IMR-90 (cell line): ENCODE measurements at regions not wholly inside any gene's neighbourhood (a gene's known extent, or its start where the extent isn't known, plus 50 kb on each side); places are given as distances from the start of the nearest gene placed in this dataset.

ENCODE experiments used
- ATAC-seq: fragments of 200-7000 bp; cut with Tn5 transposase; 2 replicates; pipeline ENCODE4 v1.9.1; 2020; ENCODE audit warnings: low read depth, mild to moderate bottlenecking, moderate library complexity
- BruUV-seq: library from RNA; stranded (reverse); fragments of 400-500 nt; replicated peaks from 2 replicates; lab custom pipeline; 2021; lab: Mats Ljungman, UMichigan
- CTCF ChIA-PET: fragments of 300-600 bp; formaldehyde crosslinking; extraction: SDS; loops from one replicate; lab custom pipeline; 2021; ENCODE audit warnings: antibody characterized with exemption; lab: Yijun Ruan, JAX
- POLR2A ChIA-PET: fragments of 300-600 bp; sonication (Branson Sonifier 250); formaldehyde crosslinking; loops from one replicate; lab custom pipeline; 2022; ENCODE audit warnings: antibody characterized with exemption; ENCODE audit not compliant: unreplicated experiment; lab: Charles Lee
- DNase-seq: peaks from one replicate; pipeline ENCODE4 v3.0.0; 2013
- H2AFZ ChIP-seq: replicated peaks from 2 replicates; pipeline ENCODE3; 2013; ENCODE audit warnings: low read length, mild to moderate bottlenecking; ENCODE audit not compliant: poor library complexity
- H2AK5ac ChIP-seq: 2 replicates; pipeline ENCODE4 v1.6.1; 2013; ENCODE audit warnings: low read depth, low read length, inconsistent platforms
- H2AK9ac ChIP-seq: replicated peaks from 2 replicates; pipeline ENCODE3; 2013; ENCODE audit warnings: mild to moderate bottlenecking, low read depth, low read length, moderate library complexity; ENCODE audit not compliant: poor library complexity
- H2BK120ac ChIP-seq: 2 replicates; pipeline ENCODE4 v1.6.1; 2013; ENCODE audit warnings: low read depth, low read length, inconsistent platforms
- H2BK15ac ChIP-seq: 3 replicates; pipeline ENCODE4 v1.6.1; 2013; ENCODE audit warnings: low read depth, low read length, inconsistent platforms
- H2BK20ac ChIP-seq: 2 replicates; pipeline ENCODE4 v1.6.1; 2013; ENCODE audit warnings: low read depth, mild to moderate bottlenecking, inconsistent platforms, low read length, moderate library complexity
- H2BK5ac ChIP-seq: 2 replicates; pipeline ENCODE4 v1.6.1; 2013; ENCODE audit warnings: mild to moderate bottlenecking, low read depth, low read length, inconsistent platforms; ENCODE audit not compliant: poor library complexity, severe bottlenecking
- H3K14ac ChIP-seq: replicated peaks from 2 replicates; pipeline ENCODE4 v1.6.1; 2013; ENCODE audit warnings: low read depth, low read length, inconsistent platforms
- H3K18ac ChIP-seq: 2 replicates; pipeline ENCODE4 v1.6.1; 2013; ENCODE audit warnings: low read depth, low read length, control low read depth
- H3K23ac ChIP-seq: 2 replicates; pipeline ENCODE4 v1.6.1; 2013; ENCODE audit warnings: low read depth, low read length, inconsistent platforms
- H3K27ac ChIP-seq: 2 replicates; pipeline ENCODE4 v1.5.1; 2013; ENCODE audit warnings: mild to moderate bottlenecking, control low read depth, low read length; ENCODE audit not compliant: insufficient read depth
- H3K27me3 ChIP-seq: 2 replicates; pipeline ENCODE4 v1.6.1; 2013; ENCODE audit warnings: low read length; ENCODE audit not compliant: control insufficient read depth, insufficient read depth
- H3K36me3 ChIP-seq: 2 replicates; pipeline ENCODE4 v1.6.1; 2013; ENCODE audit warnings: low read length, mixed read lengths; ENCODE audit not compliant: control insufficient read depth, insufficient read depth
- H3K4ac ChIP-seq: 2 replicates; pipeline ENCODE4 v1.6.1; 2013; ENCODE audit warnings: low read depth, low read length, inconsistent platforms
- H3K4me1 ChIP-seq: 2 replicates; pipeline ENCODE4 v1.6.1; 2013; ENCODE audit warnings: low read length, mixed read lengths; ENCODE audit not compliant: control insufficient read depth, insufficient read depth
- H3K4me2 ChIP-seq: 2 replicates; pipeline ENCODE4 v1.6.1; 2013; ENCODE audit warnings: low read depth, mild to moderate bottlenecking, control low read depth, low read length, moderate library complexity
- H3K4me3 ChIP-seq: 2 replicates; pipeline ENCODE4 v1.5.1; 2013; ENCODE audit warnings: low read depth, mild to moderate bottlenecking, control low read depth, low read length, moderate library complexity; ENCODE audit not compliant: insufficient read depth
- H3K56ac ChIP-seq: 2 replicates; pipeline ENCODE4 v1.6.1; 2013; ENCODE audit warnings: low read length, inconsistent platforms; ENCODE audit not compliant: insufficient read depth; ENCODE audit errors: extremely low read depth
- H3K79me1 ChIP-seq, 2 experiments: 2 replicates each; pipeline ENCODE4 v1.6.1; 2013; ENCODE audit warnings: low read length in 2 of 2, inconsistent platforms in 1 of 2, low read depth in 1 of 2
- H3K9ac ChIP-seq: 2 replicates; pipeline ENCODE4 v1.6.1; 2013; ENCODE audit warnings: low read depth, low read length, control low read depth
- H3K9me1 ChIP-seq: 2 replicates; pipeline ENCODE4 v1.6.1; 2013; ENCODE audit warnings: low read length, inconsistent platforms; ENCODE audit not compliant: insufficient read depth
- H3K9me3 ChIP-seq: 2 replicates; pipeline ENCODE4 v1.6.1; 2013; ENCODE audit warnings: low read length; ENCODE audit not compliant: control insufficient read depth, insufficient read depth
- H4K20me1 ChIP-seq: 2 replicates; pipeline ENCODE4 v1.6.1; 2013; ENCODE audit warnings: low read length, inconsistent platforms; ENCODE audit not compliant: insufficient read depth
- H4K5ac ChIP-seq: 2 replicates; pipeline ENCODE4 v1.6.1; 2013; ENCODE audit warnings: mild to moderate bottlenecking, low read depth, low read length, control low read depth
- H4K8ac ChIP-seq, 2 experiments: 2 replicates each; pipeline ENCODE4 v1.6.1; 2013; ENCODE audit warnings: low read depth in 2 of 2, low read length in 2 of 2, control low read depth in 1 of 2, inconsistent platforms in 1 of 2
- H4K91ac ChIP-seq: 2 replicates; pipeline ENCODE4 v1.6.1; 2013; ENCODE audit warnings: low read depth, low read length, inconsistent platforms; ENCODE audit not compliant: insufficient read depth
- BHLHE40 ChIP-seq: fragments of 150-350 bp; IDR thresholded peaks from 2 replicates; pipeline ENCODE4 v1.6.1; 2016; ENCODE audit warnings: mild to moderate bottlenecking, low read depth, low read length
- CEBPB ChIP-seq: IDR thresholded peaks from 2 replicates; pipeline ENCODE4 v1.6.1; 2012; ENCODE audit warnings: low read depth, low read length, improper control_type of control experiment
- CHD1 ChIP-seq: IDR thresholded peaks from 2 replicates; pipeline ENCODE4 v1.6.1; 2012; ENCODE audit warnings: low read depth, low read length, improper control_type of control experiment
- FOS ChIP-seq: fragments of 150-350 bp; IDR thresholded peaks from 2 replicates; pipeline ENCODE4 v1.6.1; 2016; ENCODE audit warnings: low read depth, low read length
- MAFK ChIP-seq: IDR thresholded peaks from 2 replicates; pipeline ENCODE4 v1.6.1; 2012; ENCODE audit warnings: low read depth, low read length, improper control_type of control experiment
- MAZ ChIP-seq: IDR thresholded peaks from 2 replicates; pipeline ENCODE4 v1.6.1; 2012; ENCODE audit warnings: low read depth, mild to moderate bottlenecking, low read length, improper control_type of control experiment, moderate library complexity, borderline replicate concordance
- MXI1 ChIP-seq: IDR thresholded peaks from 2 replicates; pipeline ENCODE4 v1.6.1; 2012; ENCODE audit warnings: low read depth, mild to moderate bottlenecking, low read length, moderate library complexity, borderline replicate concordance
- NFE2L2 ChIP-seq: fragments of 150-350 bp; IDR thresholded peaks from 2 replicates; pipeline ENCODE4 v1.6.1; 2016; ENCODE audit warnings: low read depth, mild to moderate bottlenecking, low read length
- POLR2A ChIP-seq: IDR thresholded peaks from 2 replicates; pipeline ENCODE4 v1.6.1; 2012; ENCODE audit warnings: mild to moderate bottlenecking, low read depth, low read length
- RAD21 ChIP-seq: IDR thresholded peaks from 2 replicates; pipeline ENCODE4 v1.6.1; 2012; ENCODE audit warnings: low read length, improper control_type of control experiment
- RCOR1 ChIP-seq: IDR thresholded peaks from 2 replicates; pipeline ENCODE4 v1.6.1; 2012; ENCODE audit warnings: mild to moderate bottlenecking, low read length, improper control_type of control experiment; ENCODE audit not compliant: insufficient replicate concordance
- RFX5 ChIP-seq: IDR thresholded peaks from 2 replicates; pipeline ENCODE4 v1.8.0; 2012; ENCODE audit warnings: low read depth, mild to moderate bottlenecking, low read length, moderate library complexity
- SMC3 ChIP-seq: fragments of 150-350 bp; IDR thresholded peaks from 2 replicates; pipeline ENCODE4 v1.6.1; 2016; ENCODE audit warnings: low read depth, mild to moderate bottlenecking, antibody characterized with exemption, low read length, moderate library complexity
- WGBS, 2 experiments: methylation state at CpG; one replicate each; pipeline versions ENCODE4 v1.1.5 to v1.1.7; 2013; ENCODE audit warnings: missing lambda C conversion rate in 2 of 2; ENCODE audit not compliant: insufficient read length in 1 of 2; ENCODE audit errors: extremely low coverage in 2 of 2; 5-methylcytosine and 5-hydroxymethylcytosine counted together
- dilution Hi-C: fragments of 300-500 bp; cut with HindIII; formaldehyde crosslinking; loops from one replicate; pipeline ENCODE4 v1.14.3; 2018; ENCODE audit warnings: low sequenced_read_pairs; ENCODE audit not compliant: unreplicated experiment
- in situ Hi-C: fragments of 300-500 bp; cut with MboI; formaldehyde crosslinking; loops from 3 replicates; pipeline ENCODE4 v1.14.3; 2019; ENCODE audit warnings: low sequenced_read_pairs, inconsistent platforms, mixed read lengths
- intact Hi-C: fragments of 100-400 bp; cut with micrococcal nuclease; formaldehyde crosslinking; loops from 2 replicates; pipeline ENCODE4 v1.10.0; 2022
- TF ChIP-seq, protein P1 (sequence below): fragments of 150-350 bp; IDR thresholded peaks from 2 replicates; pipeline ENCODE4 v1.6.1; 2017; ENCODE audit warnings: mild to moderate bottlenecking, antibody characterized with exemption, low read length, low read depth
- TF ChIP-seq, protein P2 (sequence below): fragments of 150-350 bp; IDR thresholded peaks from 2 replicates; pipeline ENCODE4 v1.6.1; 2016; ENCODE audit warnings: low read depth, mild to moderate bottlenecking, low read length, moderate library complexity, borderline replicate concordance
- TF ChIP-seq, protein P3 (sequence below): conservative IDR thresholded peaks from 2 replicates; pipeline ENCODE4 v1.5.1; 2012; ENCODE audit warnings: mild to moderate bottlenecking, low read depth, low read length, improper control_type of control experiment

DNA sequence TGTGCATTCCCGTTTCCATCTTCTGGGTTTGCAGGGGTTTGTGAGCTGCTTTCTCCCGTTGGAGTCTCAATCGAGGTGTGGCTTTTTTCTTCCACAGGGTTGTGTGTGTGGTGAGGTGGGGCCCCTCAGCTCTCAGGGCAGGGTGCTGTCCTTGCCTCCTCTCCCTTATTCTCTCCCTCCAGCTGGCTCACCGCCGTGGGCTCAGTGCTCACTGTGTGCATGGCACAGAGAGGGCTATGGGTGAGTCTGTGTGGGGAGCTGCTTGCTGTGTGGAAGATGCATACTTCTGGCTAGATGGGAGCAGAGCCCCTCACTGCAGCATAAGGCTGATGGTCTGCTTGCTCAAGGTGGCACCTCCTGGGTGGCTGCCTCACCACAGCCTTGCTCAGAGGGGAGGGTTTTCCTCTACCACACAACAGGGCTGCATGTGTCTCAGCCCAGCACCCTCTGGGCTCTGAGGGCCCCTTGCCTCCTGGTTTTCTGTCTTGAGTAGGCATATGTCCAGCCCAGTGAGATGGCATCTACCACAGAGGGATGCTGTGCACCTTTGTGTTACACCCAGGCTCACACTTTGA is 203.1 kb upstream of the B3GAT1 start:
- TF ChIP-seq SMC3: no peak
- no peak for TF ChIP-seq CEBPB
- no peak for TF ChIP-seq RFX5
- TF ChIP-seq, protein P1, sequence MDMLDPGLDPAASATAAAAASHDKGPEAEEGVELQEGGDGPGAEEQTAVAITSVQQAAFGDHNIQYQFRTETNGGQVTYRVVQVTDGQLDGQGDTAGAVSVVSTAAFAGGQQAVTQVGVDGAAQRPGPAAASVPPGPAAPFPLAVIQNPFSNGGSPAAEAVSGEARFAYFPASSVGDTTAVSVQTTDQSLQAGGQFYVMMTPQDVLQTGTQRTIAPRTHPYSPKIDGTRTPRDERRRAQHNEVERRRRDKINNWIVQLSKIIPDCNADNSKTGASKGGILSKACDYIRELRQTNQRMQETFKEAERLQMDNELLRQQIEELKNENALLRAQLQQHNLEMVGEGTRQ: no peak
- no peak for TF ChIP-seq MAFK
- TF ChIP-seq POLR2A: no peak
- no peak for TF ChIP-seq FOS
- no peak for TF ChIP-seq RAD21
- TF ChIP-seq, protein P2, sequence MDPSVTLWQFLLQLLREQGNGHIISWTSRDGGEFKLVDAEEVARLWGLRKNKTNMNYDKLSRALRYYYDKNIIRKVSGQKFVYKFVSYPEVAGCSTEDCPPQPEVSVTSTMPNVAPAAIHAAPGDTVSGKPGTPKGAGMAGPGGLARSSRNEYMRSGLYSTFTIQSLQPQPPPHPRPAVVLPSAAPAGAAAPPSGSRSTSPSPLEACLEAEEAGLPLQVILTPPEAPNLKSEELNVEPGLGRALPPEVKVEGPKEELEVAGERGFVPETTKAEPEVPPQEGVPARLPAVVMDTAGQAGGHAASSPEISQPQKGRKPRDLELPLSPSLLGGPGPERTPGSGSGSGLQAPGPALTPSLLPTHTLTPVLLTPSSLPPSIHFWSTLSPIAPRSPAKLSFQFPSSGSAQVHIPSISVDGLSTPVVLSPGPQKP: no peak
- TF ChIP-seq MXI1: no peak
- TF ChIP-seq, protein P3, sequence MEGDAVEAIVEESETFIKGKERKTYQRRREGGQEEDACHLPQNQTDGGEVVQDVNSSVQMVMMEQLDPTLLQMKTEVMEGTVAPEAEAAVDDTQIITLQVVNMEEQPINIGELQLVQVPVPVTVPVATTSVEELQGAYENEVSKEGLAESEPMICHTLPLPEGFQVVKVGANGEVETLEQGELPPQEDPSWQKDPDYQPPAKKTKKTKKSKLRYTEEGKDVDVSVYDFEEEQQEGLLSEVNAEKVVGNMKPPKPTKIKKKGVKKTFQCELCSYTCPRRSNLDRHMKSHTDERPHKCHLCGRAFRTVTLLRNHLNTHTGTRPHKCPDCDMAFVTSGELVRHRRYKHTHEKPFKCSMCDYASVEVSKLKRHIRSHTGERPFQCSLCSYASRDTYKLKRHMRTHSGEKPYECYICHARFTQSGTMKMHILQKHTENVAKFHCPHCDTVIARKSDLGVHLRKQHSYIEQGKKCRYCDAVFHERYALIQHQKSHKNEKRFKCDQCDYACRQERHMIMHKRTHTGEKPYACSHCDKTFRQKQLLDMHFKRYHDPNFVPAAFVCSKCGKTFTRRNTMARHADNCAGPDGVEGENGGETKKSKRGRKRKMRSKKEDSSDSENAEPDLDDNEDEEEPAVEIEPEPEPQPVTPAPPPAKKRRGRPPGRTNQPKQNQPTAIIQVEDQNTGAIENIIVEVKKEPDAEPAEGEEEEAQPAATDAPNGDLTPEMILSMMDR: no peak
- no peak for TF ChIP-seq MAZ
- TF ChIP-seq CHD1: no peak
- TF ChIP-seq RCOR1: no peak
- no peak for TF ChIP-seq BHLHE40
- TF ChIP-seq NFE2L2: no peak
- H2AK5ac ChIP-seq: no peak overlapping the region
- ATAC-seq (no peak), DNase-seq (no peak)
- no peak overlapping the region for H3K18ac ChIP-seq
- H2BK15ac ChIP-seq: no peak overlapping the region
- H4K5ac ChIP-seq: no peak overlapping the region
- H3K14ac ChIP-seq: no peak overlapping the region
- H3K79me1 ChIP-seq: no peaks in the 10 kb centered on the region
- in situ Hi-C loops (no loop called here), intact Hi-C loops (no loop called here), dilution Hi-C loops (no loop called here)
- H4K91ac ChIP-seq: no peak overlapping the region
- H3K9me3 ChIP-seq: peaks cover 53% of the 10 kb centered on the region
- no TSS peak for BruUV-seq
- H3K4ac ChIP-seq: no peak overlapping the region
- WGBS, 2 experiments: no CpG with 5 or more reads among the region's 5 CpGs
- no peak overlapping the region for H4K8ac ChIP-seq
- H3K9me1 ChIP-seq: no peaks in the 10 kb centered on the region
- H3K4me1 ChIP-seq: no peaks in the 10 kb centered on the region
- no peak overlapping the region for H2AFZ ChIP-seq
- no peaks in the 10 kb centered on the region for H3K36me3 ChIP-seq
- H3K27ac ChIP-seq: no peak overlapping the region
- H4K20me1 ChIP-seq: no peaks in the 10 kb centered on the region
- H3K9ac ChIP-seq: no peak overlapping the region
- no peak overlapping the region for H2AK9ac ChIP-seq
- H3K56ac ChIP-seq: no peak overlapping the region
- H3K4me2 ChIP-seq: no peak overlapping the region
- H3K27me3 ChIP-seq: no peaks in the 10 kb centered on the region
- no peak overlapping the region for H3K23ac ChIP-seq
- ChIA-PET CTCF (no interaction called here), POLR2A (no interaction called here)
- H3K4me3 ChIP-seq: no peak overlapping the region
- no peak overlapping the region for H2BK20ac ChIP-seq
- no peak overlapping the region for H2BK120ac ChIP-seq
- H2BK5ac ChIP-seq: no peak overlapping the region
